ENCODE measurements at regions not wholly inside any gene's neighbourhood (a gene's known extent, or its start where the extent isn't known, plus 50 kb on each side); places are given as distances from the start of the nearest gene placed in this dataset.
"Not testable (repeated sequence)": the region's sequence is repeated elsewhere in the genome, so short reads cannot be mapped to it uniquely, and the experiment has no call there.

DNA sequence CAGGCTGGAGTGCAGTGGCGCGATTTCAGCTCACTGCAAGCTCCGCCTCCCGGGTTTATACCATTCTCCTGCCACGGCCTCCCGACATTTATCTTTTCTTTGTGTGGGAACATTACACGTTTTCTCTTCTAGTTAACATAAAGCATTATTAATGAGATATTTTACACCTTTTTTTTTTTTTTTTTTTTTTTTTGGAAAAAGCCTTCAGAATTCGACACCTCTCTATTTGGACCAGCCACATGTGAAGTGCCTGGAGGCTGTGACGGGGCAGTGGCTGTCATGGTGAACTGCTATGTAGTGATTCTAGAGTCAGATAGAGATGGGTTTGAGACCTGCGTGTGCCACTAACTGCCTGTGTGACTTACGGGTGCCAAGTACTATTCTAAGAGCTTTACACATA is 64.3 kb downstream of the SMIM38 start:
- no peak for DNase-seq (ENCODE audit: low spot score)
- WGBS (ENCODE audit: low lambda C conversion rate, missing lambda C conversion rate) = 85% methylated on average over 11 of the region's 11 CpGs
- TF ChIP-seq EZH2 (IDR thresholded peaks at IDR 0.05; ENCODE audit: borderline replicate concordance) (no peak), EZH2phosphoT487 (IDR thresholded peaks at IDR 0.05; ENCODE audit: low read depth, severe bottlenecking, unreplicated experiment) (no peak)
- TF ChIP-seq, protein P1, sequence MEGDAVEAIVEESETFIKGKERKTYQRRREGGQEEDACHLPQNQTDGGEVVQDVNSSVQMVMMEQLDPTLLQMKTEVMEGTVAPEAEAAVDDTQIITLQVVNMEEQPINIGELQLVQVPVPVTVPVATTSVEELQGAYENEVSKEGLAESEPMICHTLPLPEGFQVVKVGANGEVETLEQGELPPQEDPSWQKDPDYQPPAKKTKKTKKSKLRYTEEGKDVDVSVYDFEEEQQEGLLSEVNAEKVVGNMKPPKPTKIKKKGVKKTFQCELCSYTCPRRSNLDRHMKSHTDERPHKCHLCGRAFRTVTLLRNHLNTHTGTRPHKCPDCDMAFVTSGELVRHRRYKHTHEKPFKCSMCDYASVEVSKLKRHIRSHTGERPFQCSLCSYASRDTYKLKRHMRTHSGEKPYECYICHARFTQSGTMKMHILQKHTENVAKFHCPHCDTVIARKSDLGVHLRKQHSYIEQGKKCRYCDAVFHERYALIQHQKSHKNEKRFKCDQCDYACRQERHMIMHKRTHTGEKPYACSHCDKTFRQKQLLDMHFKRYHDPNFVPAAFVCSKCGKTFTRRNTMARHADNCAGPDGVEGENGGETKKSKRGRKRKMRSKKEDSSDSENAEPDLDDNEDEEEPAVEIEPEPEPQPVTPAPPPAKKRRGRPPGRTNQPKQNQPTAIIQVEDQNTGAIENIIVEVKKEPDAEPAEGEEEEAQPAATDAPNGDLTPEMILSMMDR (IDR thresholded peaks at IDR 0.05; ENCODE audit: poor library complexity) = no peak

DNA sequence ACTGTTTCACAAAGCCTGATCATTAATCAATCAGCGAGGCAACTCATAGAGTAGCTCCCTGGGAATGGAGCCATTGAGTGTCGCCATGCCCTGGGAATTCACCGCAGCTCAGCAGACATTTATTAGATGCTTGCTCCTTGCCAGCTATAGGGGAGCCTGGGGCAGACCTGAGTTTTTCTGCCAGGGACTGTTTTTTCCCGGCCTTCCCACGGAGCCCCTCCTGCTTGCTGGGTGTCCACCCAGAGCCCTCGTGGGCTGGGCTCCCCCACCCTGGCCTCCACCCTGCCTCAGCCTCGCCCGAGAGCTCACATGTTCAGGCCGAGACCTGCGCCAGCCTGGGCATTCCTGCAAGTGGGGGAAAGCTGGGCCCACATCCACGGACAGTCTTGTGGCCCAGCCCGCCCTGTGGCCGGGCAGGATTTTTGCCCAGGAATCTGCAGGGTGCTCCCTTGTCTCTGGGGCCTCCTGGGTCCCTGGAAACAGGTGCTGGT is 64.9 kb downstream of the SMIM38 start:
- Histone ChIP-seq H3K9me2 (replicated peaks; ENCODE audit: insufficient read depth) (no peaks in the 10 kb centered on the region), H3K9me3 (ENCODE audit: low read depth) (no peaks in the 10 kb centered on the region), H3K79me2 (no peaks in the 10 kb centered on the region), H3K27ac (no peak overlapping the region), H3K4me2 (no peak overlapping the region), H3K4me3 (no peak overlapping the region), H3K27me3 (no peaks in the 10 kb centered on the region), H3K4me1 (ENCODE audit: insufficient read depth) (no peaks in the 10 kb centered on the region), H4K20me1 (ENCODE audit: insufficient read depth, poor library complexity, severe bottlenecking) (no peaks in the 10 kb centered on the region), H2AFZ (no peak overlapping the region), H3K36me3 (replicated peaks; ENCODE audit: insufficient read depth, low read depth) (no peaks in the 10 kb centered on the region)
- DNase-seq (ENCODE audit: low spot score) = no peak
- 90% methylated on average over 13 of the region's 13 CpGs for WGBS (ENCODE audit: low lambda C conversion rate, missing lambda C conversion rate)
- TF ChIP-seq EZH2 (IDR thresholded peaks at IDR 0.05; ENCODE audit: borderline replicate concordance) (no peak), EZH2phosphoT487 (IDR thresholded peaks at IDR 0.05; ENCODE audit: low read depth, severe bottlenecking, unreplicated experiment) (no peak)
- TF ChIP-seq, protein P1 (IDR thresholded peaks at IDR 0.05; ENCODE audit: poor library complexity) = no peak

More for the DNA sequence above, 64.3 kb downstream of the SMIM38 start:
- Histone ChIP-seq H3K27me3 (no peaks in the 10 kb centered on the region), H3K4me2 (no peak overlapping the region), H3K27ac (no peak overlapping the region), H3K9me2 (replicated peaks; ENCODE audit: insufficient read depth) (no peaks in the 10 kb centered on the region), H3K9me3 (ENCODE audit: low read depth) (no peaks in the 10 kb centered on the region), H2AFZ (no peak overlapping the region), H3K79me2 (no peaks in the 10 kb centered on the region), H3K4me3 (no peak overlapping the region), H3K4me1 (ENCODE audit: insufficient read depth) (no peaks in the 10 kb centered on the region), H3K36me3 (replicated peaks; ENCODE audit: insufficient read depth, low read depth) (no peaks in the 10 kb centered on the region), H4K20me1 (ENCODE audit: insufficient read depth, poor library complexity, severe bottlenecking) (no peaks in the 10 kb centered on the region)

DNA sequence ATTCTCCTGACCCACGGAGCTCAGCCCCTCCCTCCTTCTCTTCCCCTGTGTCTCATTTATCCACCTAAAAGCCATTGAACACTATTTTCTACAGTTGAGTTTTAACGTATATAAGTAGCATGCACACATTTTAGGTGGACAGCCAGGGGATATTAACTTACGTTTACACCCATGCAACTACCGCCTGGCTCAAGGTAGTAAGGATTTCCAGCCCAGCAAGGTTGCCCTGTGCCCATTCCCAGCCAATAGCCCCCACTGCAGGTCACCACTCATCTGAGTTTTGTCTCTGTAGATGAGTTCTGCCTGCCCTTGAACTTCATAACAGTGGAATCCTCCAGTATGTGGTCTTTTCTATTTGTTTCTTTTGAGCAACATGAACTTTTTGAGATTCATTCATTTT is 65.4 kb downstream of the SMIM38 start:
- Histone ChIP-seq H3K27me3 (peaks cover 4% of the 10 kb centered on the region), H3K79me2 (no peaks in the 10 kb centered on the region), H4K20me1 (ENCODE audit: insufficient read depth, poor library complexity, severe bottlenecking) (no peaks in the 10 kb centered on the region), H3K4me1 (ENCODE audit: insufficient read depth) (no peaks in the 10 kb centered on the region), H3K4me3 (no peak overlapping the region), H2AFZ (no peak overlapping the region), H3K9me2 (replicated peaks; ENCODE audit: insufficient read depth) (no peaks in the 10 kb centered on the region), H3K4me2 (no peak overlapping the region), H3K36me3 (replicated peaks; ENCODE audit: insufficient read depth, low read depth) (no peaks in the 10 kb centered on the region), H3K27ac (no peak overlapping the region), H3K9me3 (ENCODE audit: low read depth) (no peaks in the 10 kb centered on the region)
- no peak for TF ChIP-seq EZH2phosphoT487 (IDR thresholded peaks at IDR 0.05; ENCODE audit: low read depth, severe bottlenecking, unreplicated experiment)
- no peak for TF ChIP-seq EZH2 (IDR thresholded peaks at IDR 0.05; ENCODE audit: borderline replicate concordance)
- TF ChIP-seq, protein P1 (IDR thresholded peaks at IDR 0.05; ENCODE audit: poor library complexity) = no peak
- WGBS (ENCODE audit: low lambda C conversion rate, missing lambda C conversion rate) = 89% methylated on average over 4 of the region's 4 CpGs
- DNase-seq (ENCODE audit: low spot score) = no peak

DNA sequence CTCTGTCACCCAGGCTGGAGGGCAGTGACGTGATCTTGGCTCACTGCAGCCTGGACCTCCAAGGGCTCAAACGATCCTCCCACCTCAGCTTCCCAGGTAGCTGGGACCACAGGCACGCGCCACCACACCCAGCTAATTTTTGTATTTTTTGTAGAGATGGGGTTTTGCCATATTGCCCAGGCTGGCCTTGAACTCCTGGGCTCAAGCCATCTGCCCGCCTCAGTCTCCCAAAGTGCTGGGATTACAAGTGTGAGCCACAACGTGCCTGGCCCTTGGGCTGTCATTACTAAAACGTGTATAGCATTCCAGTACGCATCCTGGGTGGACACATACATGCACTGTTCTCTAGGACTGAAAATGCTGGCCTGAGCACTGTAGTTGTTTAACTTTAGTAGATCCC is 65.9 kb downstream of the SMIM38 start:
- WGBS (ENCODE audit: low lambda C conversion rate, missing lambda C conversion rate) = 86% methylated on average over 8 of the region's 8 CpGs
- DNase-seq (ENCODE audit: low spot score) = not testable (repeated sequence)

More for the DNA sequence above, 65.9 kb downstream of the SMIM38 start:
- H3K27ac ChIP-seq; H3K27me3 ChIP-seq; H3K4me1 ChIP-seq (ENCODE audit: insufficient read depth); H3K4me3 ChIP-seq; H2AFZ ChIP-seq; H3K4me2 ChIP-seq; H4K20me1 ChIP-seq (ENCODE audit: insufficient read depth, poor library complexity, severe bottlenecking); H3K9me3 ChIP-seq (ENCODE audit: low read depth); H3K79me2 ChIP-seq; H3K9me2 ChIP-seq (replicated peaks; ENCODE audit: insufficient read depth); H3K36me3 ChIP-seq (replicated peaks; ENCODE audit: insufficient read depth, low read depth): not testable (repeated sequence)
